Neural crest cell (in vitro differentiated cells): ENCODE measurements at regions not wholly inside any gene's neighbourhood (a gene's known extent, or its start where the extent isn't known, plus 50 kb on each side); places are given as distances from the start of the nearest gene placed in this dataset.

ENCODE experiments used
- DNase-seq: peaks from one replicate; pipeline ENCODE4 v3.0.0; 2021; ENCODE audit warnings: low read depth, mixed read lengths, low spot score
- H3K27ac Mint-ChIP-seq: one replicate; pipeline ENCODE4 v1.8.0; 2021; ENCODE audit warnings: mild to moderate bottlenecking, mixed read lengths; ENCODE audit not compliant: unreplicated experiment
- H3K27me3 Mint-ChIP-seq: 2 replicates; pipeline ENCODE4 v1.8.0; 2021; ENCODE audit warnings: low read depth, mild to moderate bottlenecking, mixed read lengths
- H3K36me3 Mint-ChIP-seq: 2 replicates; pipeline ENCODE4 v1.8.0; 2021; ENCODE audit warnings: low read depth, mild to moderate bottlenecking, mixed read lengths
- H3K4me1 Mint-ChIP-seq: 2 replicates; pipeline ENCODE4 v1.8.0; 2021; ENCODE audit warnings: mixed read lengths
- H3K4me3 Mint-ChIP-seq: one replicate; pipeline ENCODE4 v1.8.0; 2021; ENCODE audit warnings: mild to moderate bottlenecking, mixed read lengths
- H3K9me3 Mint-ChIP-seq: 2 replicates; pipeline ENCODE4 v1.8.0; 2021; ENCODE audit warnings: mixed read lengths
- CTCF ChIP-seq: fragments of 200-600 bp; sonication (generic); conservative IDR thresholded peaks from 2 replicates; pipeline ENCODE4 v1.5.0; 2021; ENCODE audit warnings: antibody characterized with exemption, mild to moderate bottlenecking

- Mint-ChIP-seq H3K9me3 (peaks cover 6% of the 10 kb centered on the region), H3K27me3 (peaks cover 3% of the 10 kb centered on the region), H3K36me3 (no peaks in the 10 kb centered on the region), H3K4me1 (no peaks in the 10 kb centered on the region), H3K4me3 (no peak overlapping the region), H3K27ac (no peak overlapping the region)
- DNase-seq: no peak
- no peak for TF ChIP-seq CTCF
Observed at GRCh38 chr9:113786071-113786470, 90.0 kb upstream of the ZNF618 start.

- Mint-ChIP-seq H3K36me3 (no peaks in the 10 kb centered on the region), H3K9me3 (peaks cover 8% of the 10 kb centered on the region), H3K4me1 (no peaks in the 10 kb centered on the region), H3K4me3 (no peak overlapping the region), H3K27ac (no peak overlapping the region), H3K27me3 (peaks cover 3% of the 10 kb centered on the region)
- no peak for TF ChIP-seq CTCF
- DNase-seq: no peak
Observed at GRCh38 chr9:113787871-113788270, 88.2 kb upstream of the ZNF618 start.

GRCh38 chr9:113788616-113789330 lies 87.3 kb upstream of the ZNF618 start:
- no peak overlapping the region for H3K27ac Mint-ChIP-seq
- H3K27me3 Mint-ChIP-seq: no peaks in the 10 kb centered on the region
- H3K4me1 Mint-ChIP-seq: no peaks in the 10 kb centered on the region
- H3K4me3 Mint-ChIP-seq: no peak overlapping the region
- peaks cover 4% of the 10 kb centered on the region for H3K9me3 Mint-ChIP-seq
- H3K36me3 Mint-ChIP-seq: no peaks in the 10 kb centered on the region
- no peak for TF ChIP-seq CTCF
- no peak for DNase-seq

- no peaks in the 10 kb centered on the region for H3K27me3 Mint-ChIP-seq
- no peak overlapping the region for H3K27ac Mint-ChIP-seq
- no peaks in the 10 kb centered on the region for H3K4me1 Mint-ChIP-seq
- no peak for TF ChIP-seq CTCF
- DNase-seq: no peak
- peaks cover 4% of the 10 kb centered on the region for H3K9me3 Mint-ChIP-seq
- no peak overlapping the region for H3K4me3 Mint-ChIP-seq
- H3K36me3 Mint-ChIP-seq: no peaks in the 10 kb centered on the region
Observed at GRCh38 chr9:113790093-113790492, 86.0 kb upstream of the ZNF618 start.

- H3K27me3 Mint-ChIP-seq: peaks cover 4% of the 10 kb centered on the region
- H3K36me3 Mint-ChIP-seq: no peaks in the 10 kb centered on the region
- DNase-seq: no peak
- no peak overlapping the region for H3K27ac Mint-ChIP-seq
- peaks cover 4% of the 10 kb centered on the region for H3K9me3 Mint-ChIP-seq
- no peaks in the 10 kb centered on the region for H3K4me1 Mint-ChIP-seq
- no peak for TF ChIP-seq CTCF
- H3K4me3 Mint-ChIP-seq: no peak overlapping the region
Observed at GRCh38 chr9:113793558-113793957, 82.6 kb upstream of the ZNF618 start.
